Endothelial cell (in vitro differentiated cells): ENCODE measurements at regions not wholly inside any gene's neighbourhood (a gene's known extent, or its start where the extent isn't known, plus 50 kb on each side); places are given as distances from the start of the nearest gene placed in this dataset.
"Not testable (repeated sequence)": the region's sequence is repeated elsewhere in the genome, so short reads cannot be mapped to it uniquely, and the experiment has no call there.

Experiments
- DNase-seq: peaks from one replicate; pipeline ENCODE4 v3.0.0; 2021; ENCODE audit warnings: low spot score
- H3K27ac Mint-ChIP-seq: one replicate; pipeline ENCODE4 v1.8.0; 2021; ENCODE audit warnings: mixed read lengths, inconsistent platforms; ENCODE audit not compliant: unreplicated experiment
- H3K27me3 Mint-ChIP-seq: one replicate; pipeline ENCODE4 v1.8.0; 2021; ENCODE audit warnings: mild to moderate bottlenecking, moderate library complexity, mixed read lengths, inconsistent platforms; ENCODE audit not compliant: unreplicated experiment
- H3K36me3 Mint-ChIP-seq: one replicate; pipeline ENCODE4 v1.8.0; 2021; ENCODE audit warnings: mild to moderate bottlenecking, low read depth, mixed read lengths, inconsistent platforms; ENCODE audit not compliant: unreplicated experiment
- H3K4me1 Mint-ChIP-seq: one replicate; pipeline ENCODE4 v1.8.0; 2021; ENCODE audit warnings: mild to moderate bottlenecking, mixed read lengths, inconsistent platforms; ENCODE audit not compliant: unreplicated experiment
- H3K4me3 Mint-ChIP-seq: one replicate; pipeline ENCODE4 v1.8.0; 2021; ENCODE audit warnings: mild to moderate bottlenecking, mixed read lengths, inconsistent platforms; ENCODE audit not compliant: unreplicated experiment
- H3K9me3 Mint-ChIP-seq: one replicate; pipeline ENCODE4 v1.8.0; 2021; ENCODE audit warnings: mixed read lengths, inconsistent platforms; ENCODE audit not compliant: unreplicated experiment
- TF ChIP-seq, protein P1 (sequence below): fragments of 200-600 bp; sonication (generic); IDR thresholded peaks from one replicate; pipeline ENCODE4 v1.5.0; 2021; ENCODE audit warnings: antibody characterized with exemption; ENCODE audit not compliant: unreplicated experiment

GRCh38 chr4:189653130-189653653 lies 287.5 kb upstream of the FRG1 start:
- H3K27me3 Mint-ChIP-seq, H3K27ac Mint-ChIP-seq, H3K4me1 Mint-ChIP-seq, H3K36me3 Mint-ChIP-seq, DNase-seq, H3K4me3 Mint-ChIP-seq, H3K9me3 Mint-ChIP-seq: not testable (repeated sequence)

GRCh38 chr4:189653983-189654382 lies 286.7 kb upstream of the FRG1 start:
- not testable (repeated sequence) for H3K36me3 Mint-ChIP-seq, H3K27ac Mint-ChIP-seq, H3K27me3 Mint-ChIP-seq, DNase-seq, H3K4me3 Mint-ChIP-seq, H3K4me1 Mint-ChIP-seq, H3K9me3 Mint-ChIP-seq

GRCh38 chr4:189654396-189654795 lies 286.3 kb upstream of the FRG1 start:
- H3K9me3 Mint-ChIP-seq, H3K27ac Mint-ChIP-seq, H3K36me3 Mint-ChIP-seq, H3K27me3 Mint-ChIP-seq, DNase-seq, H3K4me3 Mint-ChIP-seq, H3K4me1 Mint-ChIP-seq: not testable (repeated sequence)

- H3K36me3 Mint-ChIP-seq, result not testable (repeated sequence)
These were observed 284.9 kb upstream of the FRG1 start for GRCh38 chr4:189655817-189656216.

DNA sequence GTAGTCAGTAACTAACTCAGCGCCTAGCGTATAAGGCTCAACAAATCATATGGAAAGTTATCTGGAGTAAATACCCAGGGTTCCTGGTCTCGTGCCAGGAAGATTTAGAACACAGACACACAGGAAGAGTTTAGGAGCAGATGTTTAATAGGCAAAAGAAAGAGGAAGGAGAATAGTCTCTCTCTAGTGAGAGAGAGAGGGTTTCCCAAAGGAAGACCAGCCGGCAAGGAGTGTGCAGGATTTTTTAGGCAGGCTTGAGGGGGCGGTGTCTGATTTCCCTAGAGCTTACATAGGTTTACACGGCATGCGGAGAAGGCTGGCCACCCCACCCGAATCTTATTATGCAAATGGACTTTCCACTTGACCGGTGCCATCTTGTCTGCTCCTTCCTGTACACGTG lies 284.0 kb upstream of the FRG1 start:
- H3K36me3 Mint-ChIP-seq, result no peaks in the 10 kb centered on the region
- no peak overlapping the region for H3K4me3 Mint-ChIP-seq
- no peaks in the 10 kb centered on the region for H3K9me3 Mint-ChIP-seq
- H3K27me3 Mint-ChIP-seq, result peaks cover 1% of the 10 kb centered on the region
- peaks cover 8% of the 10 kb centered on the region for H3K4me1 Mint-ChIP-seq
- H3K27ac Mint-ChIP-seq, result no peak overlapping the region
- no peak for DNase-seq
- TF ChIP-seq, protein P1, sequence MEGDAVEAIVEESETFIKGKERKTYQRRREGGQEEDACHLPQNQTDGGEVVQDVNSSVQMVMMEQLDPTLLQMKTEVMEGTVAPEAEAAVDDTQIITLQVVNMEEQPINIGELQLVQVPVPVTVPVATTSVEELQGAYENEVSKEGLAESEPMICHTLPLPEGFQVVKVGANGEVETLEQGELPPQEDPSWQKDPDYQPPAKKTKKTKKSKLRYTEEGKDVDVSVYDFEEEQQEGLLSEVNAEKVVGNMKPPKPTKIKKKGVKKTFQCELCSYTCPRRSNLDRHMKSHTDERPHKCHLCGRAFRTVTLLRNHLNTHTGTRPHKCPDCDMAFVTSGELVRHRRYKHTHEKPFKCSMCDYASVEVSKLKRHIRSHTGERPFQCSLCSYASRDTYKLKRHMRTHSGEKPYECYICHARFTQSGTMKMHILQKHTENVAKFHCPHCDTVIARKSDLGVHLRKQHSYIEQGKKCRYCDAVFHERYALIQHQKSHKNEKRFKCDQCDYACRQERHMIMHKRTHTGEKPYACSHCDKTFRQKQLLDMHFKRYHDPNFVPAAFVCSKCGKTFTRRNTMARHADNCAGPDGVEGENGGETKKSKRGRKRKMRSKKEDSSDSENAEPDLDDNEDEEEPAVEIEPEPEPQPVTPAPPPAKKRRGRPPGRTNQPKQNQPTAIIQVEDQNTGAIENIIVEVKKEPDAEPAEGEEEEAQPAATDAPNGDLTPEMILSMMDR, result no peak

More at GRCh38 chr4:189655817-189656216, 284.9 kb upstream of the FRG1 start:
- H3K4me3 Mint-ChIP-seq, H3K27ac Mint-ChIP-seq, H3K9me3 Mint-ChIP-seq, DNase-seq, H3K4me1 Mint-ChIP-seq, H3K27me3 Mint-ChIP-seq: not testable (repeated sequence)

DNA sequence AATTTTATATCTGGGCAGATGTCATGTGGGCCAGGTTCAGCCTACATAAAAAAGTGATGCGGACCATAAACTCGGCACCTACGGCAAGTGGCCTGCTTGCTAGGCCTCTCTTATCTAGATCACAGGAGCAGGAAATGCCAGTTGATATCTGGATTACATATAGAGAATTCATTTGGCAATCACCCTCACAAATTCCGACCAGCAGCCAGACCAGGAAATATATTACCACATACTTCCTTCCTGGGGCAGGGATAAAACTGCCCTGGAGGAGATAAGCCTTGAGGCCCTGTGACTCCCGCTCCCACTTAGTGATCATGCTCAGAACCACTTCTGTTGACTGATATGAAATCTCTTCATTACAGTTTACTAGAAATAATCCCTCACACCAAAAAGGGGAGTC lies 282.4 kb upstream of the FRG1 start:
- not testable (repeated sequence) for H3K27me3 Mint-ChIP-seq, H3K27ac Mint-ChIP-seq, H3K4me3 Mint-ChIP-seq, DNase-seq, H3K9me3 Mint-ChIP-seq, H3K36me3 Mint-ChIP-seq, H3K4me1 Mint-ChIP-seq

DNA sequence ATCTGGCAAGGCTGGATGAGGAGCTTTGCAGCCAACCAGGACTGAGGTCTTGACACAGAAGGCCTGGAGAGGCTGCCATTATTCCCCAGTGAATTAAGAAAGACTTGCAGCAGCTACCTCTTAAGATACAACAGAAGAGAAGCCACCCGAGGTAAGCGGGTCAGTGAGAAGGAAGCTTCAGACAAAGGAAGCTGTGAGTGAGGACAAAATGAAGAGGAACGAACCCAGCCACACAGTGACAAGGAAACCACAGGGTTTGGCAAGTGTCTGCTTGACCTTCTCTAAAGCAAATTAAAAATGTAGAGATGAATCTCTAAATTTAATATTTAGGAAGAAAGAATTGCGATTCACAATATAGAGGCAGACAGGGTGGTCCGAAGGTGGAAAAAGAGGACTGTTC lies 281.8 kb upstream of the FRG1 start:
- not testable (repeated sequence) for H3K4me1 Mint-ChIP-seq, H3K27me3 Mint-ChIP-seq, H3K36me3 Mint-ChIP-seq, H3K9me3 Mint-ChIP-seq, DNase-seq, H3K27ac Mint-ChIP-seq, H3K4me3 Mint-ChIP-seq

DNA sequence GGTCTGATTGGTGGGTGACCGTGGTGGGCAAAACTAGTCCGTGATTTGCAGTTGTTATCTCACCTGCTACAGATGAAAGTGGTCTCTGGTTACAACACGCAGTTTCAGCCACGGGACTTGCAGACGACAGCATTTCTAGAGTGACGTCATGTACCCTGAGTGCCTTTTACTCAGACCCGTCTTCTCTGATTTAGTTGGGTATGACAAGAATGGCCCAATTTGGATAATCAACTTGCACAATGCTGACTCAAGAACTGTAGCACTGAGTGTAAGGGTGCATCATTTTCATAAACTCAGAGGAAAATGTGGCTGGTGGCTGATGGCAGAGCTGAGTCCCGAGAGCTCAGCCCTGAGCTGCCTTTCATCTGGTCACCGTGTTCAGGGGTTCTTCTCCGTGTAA lies 281.4 kb upstream of the FRG1 start:
- Mint-ChIP-seq H3K4me1 (peaks cover 8% of the 10 kb centered on the region), H3K36me3 (no peaks in the 10 kb centered on the region), H3K9me3 (no peaks in the 10 kb centered on the region), H3K27ac (no peak overlapping the region), H3K27me3 (peaks cover 1% of the 10 kb centered on the region), H3K4me3 (no peak overlapping the region)
- DNase-seq, result no peak
- TF ChIP-seq, protein P1, result no peak
